B cell (primary cell): ENCODE measurements at regions not wholly inside any gene's neighbourhood (a gene's known extent, or its start where the extent isn't known, plus 50 kb on each side); places are given as distances from the start of the nearest gene placed in this dataset.

Source experiments
- ATAC-seq: fragments of 200-7000 bp; cut with Tn5 transposase; one replicate; pipeline ENCODE4 v1.10.0; 2021; ENCODE audit warnings: low read depth, mild to moderate bottlenecking, moderate number of reproducible peaks, moderate library complexity
- CTCF ChIA-PET: fragments of 350-600 bp; sonication (Branson Sonifier 250); formaldehyde crosslinking; loops from one replicate; lab custom pipeline; 2021; ENCODE audit warnings: antibody characterized with exemption, inconsistent platforms; lab: Charles Lee
- POLR2A ChIA-PET: fragments of 350-600 bp; sonication (Branson Sonifier 250); formaldehyde crosslinking; loops from one replicate; lab custom pipeline; 2021; ENCODE audit warnings: antibody characterized with exemption; lab: Charles Lee
- DNase-seq: peaks from one replicate; pipeline ENCODE4 v3.0.0; 2013
- H2AFZ ChIP-seq: 2 replicates; pipeline ENCODE4 v1.6.1; 2012; ENCODE audit warnings: mild to moderate bottlenecking, low read depth, low read length; ENCODE audit not compliant: insufficient read depth, poor library complexity, severe bottlenecking
- H3K27ac ChIP-seq, 2 donors: 1 replicate in 1 of 2; 2 replicates in 1 of 2; pipeline ENCODE4 v1.5.1; 2012 to 2013; ENCODE audit warnings: low read length in 2 of 2, mild to moderate bottlenecking in 2 of 2, moderate library complexity in 1 of 2
- H3K27me3 ChIP-seq, 4 experiments: fragments of 200-600 bp in 1 of 4; sonication (generic) in 1 of 4; replicated peaks in 1 of 4; 1 replicate in 2 of 4; 2 replicates in 2 of 4; pipeline versions ENCODE4 v1.6.1 to v1.7.0; 2013 to 2016; ENCODE audit warnings: low read length in 3 of 4, mild to moderate bottlenecking in 2 of 4, mixed read lengths in 1 of 4, moderate library complexity in 1 of 4; ENCODE audit not compliant: insufficient read depth in 4 of 4, control insufficient read depth in 3 of 4; ENCODE audit errors: control extremely low read depth in 1 of 4
- H3K36me3 ChIP-seq, 2 experiments: replicated peaks in 1 of 2; 1 replicate in 1 of 2; 2 replicates in 1 of 2; pipeline versions ENCODE4 v1.6.1 to v1.7.1; 2013; ENCODE audit warnings: low read length in 1 of 2; ENCODE audit not compliant: insufficient read depth in 2 of 2, control insufficient read depth in 1 of 2; ENCODE audit errors: control extremely low read depth in 1 of 2, extremely low read depth in 1 of 2
- H3K4me1 ChIP-seq, 2 donors: fragments of 200-600 bp in 1 of 2; sonication (generic) in 1 of 2; 1 replicate in 1 of 2; 2 replicates in 1 of 2; pipeline versions ENCODE4 v1.5.1 to v1.6.1; 2013 to 2017; ENCODE audit warnings: low read length in 2 of 2; ENCODE audit not compliant: control insufficient read depth in 2 of 2, insufficient read depth in 2 of 2
- H3K4me2 ChIP-seq: replicated peaks from 2 replicates; pipeline ENCODE3; 2012; ENCODE audit warnings: mild to moderate bottlenecking, low read depth, low read length; ENCODE audit not compliant: poor library complexity, severe bottlenecking
- H3K4me3 ChIP-seq, 5 experiments: fragments of 200-600 bp in 1 of 5; sonication (generic) in 1 of 5; 1 replicate in 3 of 5; 2 replicates in 2 of 5; pipeline versions ENCODE4 v1.5.1 to v1.7.0; 2011 to 2016; ENCODE audit warnings: low read length in 4 of 5, mild to moderate bottlenecking in 4 of 5, low read depth in 2 of 5, control low read depth in 1 of 5, moderate library complexity in 1 of 5; ENCODE audit not compliant: insufficient read depth in 1 of 5; ENCODE audit errors: control extremely low read depth in 1 of 5, extremely low read depth in 1 of 5
- H3K79me2 ChIP-seq: fragments of 200-600 bp; sonication (generic); one replicate; pipeline ENCODE4 v1.6.0; 2016; ENCODE audit warnings: low read length; ENCODE audit not compliant: control insufficient read depth, insufficient read depth
- H3K9ac ChIP-seq: fragments of 200-600 bp; sonication (generic); 2 replicates; pipeline ENCODE4 v1.6.1; 2017; ENCODE audit warnings: mild to moderate bottlenecking, low read length, moderate library complexity
- H3K9me3 ChIP-seq, 3 donors: one replicate each; pipeline versions ENCODE4 v1.6.1 to v1.7.1; 2013; ENCODE audit warnings: low read length in 2 of 3; ENCODE audit not compliant: control insufficient read depth in 2 of 3, insufficient read depth in 1 of 3; ENCODE audit errors: control extremely low read depth in 1 of 3
- H4K20me1 ChIP-seq: 2 replicates; pipeline ENCODE4 v1.6.0; 2012; ENCODE audit warnings: mild to moderate bottlenecking, low read length; ENCODE audit not compliant: insufficient read depth, control insufficient read depth, poor library complexity, severe bottlenecking
- H3K27ac Mint-ChIP-seq: one replicate; pipeline ENCODE4 v1.8.0; 2021; ENCODE audit warnings: mixed read lengths
- H3K27me3 Mint-ChIP-seq: one replicate; pipeline ENCODE4 v1.8.0; 2021; ENCODE audit warnings: mixed read lengths
- H3K4me1 Mint-ChIP-seq: one replicate; pipeline ENCODE4 v1.8.0; 2021; ENCODE audit warnings: mixed read lengths
- H3K4me3 Mint-ChIP-seq: one replicate; pipeline ENCODE4 v1.8.0; 2021; ENCODE audit warnings: mixed read lengths
- H3K9me3 Mint-ChIP-seq: one replicate; pipeline ENCODE4 v1.8.0; 2022; ENCODE audit warnings: mixed read lengths; ENCODE audit not compliant: insufficient read depth
- EZH2 ChIP-seq: IDR thresholded peaks from 2 replicates; pipeline ENCODE4 v1.6.1; 2012; ENCODE audit warnings: borderline replicate concordance, low read depth, mild to moderate bottlenecking, moderate library complexity, low read length; ENCODE audit not compliant: insufficient read depth, poor library complexity, severe bottlenecking
- WGBS: methylation state at CpG from one replicate; pipeline ENCODE4 v1.1.5; 2013; ENCODE audit warnings: missing lambda C conversion rate; ENCODE audit not compliant: insufficient coverage; 5-methylcytosine and 5-hydroxymethylcytosine counted together
- intact Hi-C: fragments of 100-400 bp; cut with micrococcal nuclease; formaldehyde crosslinking; loops from one replicate; pipeline ENCODE4 v1.10.0; 2022
- TF ChIP-seq, protein P1 (sequence below): fragments of 200-600 bp; IDR thresholded peaks from one replicate; pipeline ENCODE4 v1.8.0; 2022; ENCODE audit warnings: antibody characterized with exemption, mild to moderate bottlenecking

GRCh38 chr4:115871596-115871995 lies 758.2 kb upstream of the NDST4 start:
- H3K36me3 ChIP-seq, result no peaks in the 10 kb centered on the region
- POLR2A ChIA-PET, result no interaction called here
- H2AFZ ChIP-seq, result no peak overlapping the region
- H3K9me3 Mint-ChIP-seq, result peaks cover 3% of the 10 kb centered on the region
- no peaks in the 10 kb centered on the region for H3K27me3 Mint-ChIP-seq
- TF ChIP-seq, protein P1, sequence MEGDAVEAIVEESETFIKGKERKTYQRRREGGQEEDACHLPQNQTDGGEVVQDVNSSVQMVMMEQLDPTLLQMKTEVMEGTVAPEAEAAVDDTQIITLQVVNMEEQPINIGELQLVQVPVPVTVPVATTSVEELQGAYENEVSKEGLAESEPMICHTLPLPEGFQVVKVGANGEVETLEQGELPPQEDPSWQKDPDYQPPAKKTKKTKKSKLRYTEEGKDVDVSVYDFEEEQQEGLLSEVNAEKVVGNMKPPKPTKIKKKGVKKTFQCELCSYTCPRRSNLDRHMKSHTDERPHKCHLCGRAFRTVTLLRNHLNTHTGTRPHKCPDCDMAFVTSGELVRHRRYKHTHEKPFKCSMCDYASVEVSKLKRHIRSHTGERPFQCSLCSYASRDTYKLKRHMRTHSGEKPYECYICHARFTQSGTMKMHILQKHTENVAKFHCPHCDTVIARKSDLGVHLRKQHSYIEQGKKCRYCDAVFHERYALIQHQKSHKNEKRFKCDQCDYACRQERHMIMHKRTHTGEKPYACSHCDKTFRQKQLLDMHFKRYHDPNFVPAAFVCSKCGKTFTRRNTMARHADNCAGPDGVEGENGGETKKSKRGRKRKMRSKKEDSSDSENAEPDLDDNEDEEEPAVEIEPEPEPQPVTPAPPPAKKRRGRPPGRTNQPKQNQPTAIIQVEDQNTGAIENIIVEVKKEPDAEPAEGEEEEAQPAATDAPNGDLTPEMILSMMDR, result no peak
- no peak for TF ChIP-seq EZH2
- no peaks in the 10 kb centered on the region for H4K20me1 ChIP-seq
- H3K4me2 ChIP-seq, result no peak overlapping the region
- no peak overlapping the region for H3K4me3 ChIP-seq
- no peak for ATAC-seq
- H3K27me3 ChIP-seq, result no peaks in the 10 kb centered on the region
- no peak overlapping the region for H3K27ac ChIP-seq
- H3K4me3 Mint-ChIP-seq, result no peak overlapping the region
- no peak overlapping the region for H3K27ac Mint-ChIP-seq
- H3K79me2 ChIP-seq, result no peaks in the 10 kb centered on the region
- CTCF ChIA-PET, result no interaction called here
- intact Hi-C loops, result no loop called here
- H3K9ac ChIP-seq, result no peak overlapping the region
- DNase-seq, result no peak
- no peaks in the 10 kb centered on the region for H3K4me1 Mint-ChIP-seq
- no peaks in the 10 kb centered on the region for H3K4me1 ChIP-seq
- H3K9me3 ChIP-seq, result peaks cover 0 to 4% (median 0%) of the 10 kb centered on the region in 3 donors

DNA sequence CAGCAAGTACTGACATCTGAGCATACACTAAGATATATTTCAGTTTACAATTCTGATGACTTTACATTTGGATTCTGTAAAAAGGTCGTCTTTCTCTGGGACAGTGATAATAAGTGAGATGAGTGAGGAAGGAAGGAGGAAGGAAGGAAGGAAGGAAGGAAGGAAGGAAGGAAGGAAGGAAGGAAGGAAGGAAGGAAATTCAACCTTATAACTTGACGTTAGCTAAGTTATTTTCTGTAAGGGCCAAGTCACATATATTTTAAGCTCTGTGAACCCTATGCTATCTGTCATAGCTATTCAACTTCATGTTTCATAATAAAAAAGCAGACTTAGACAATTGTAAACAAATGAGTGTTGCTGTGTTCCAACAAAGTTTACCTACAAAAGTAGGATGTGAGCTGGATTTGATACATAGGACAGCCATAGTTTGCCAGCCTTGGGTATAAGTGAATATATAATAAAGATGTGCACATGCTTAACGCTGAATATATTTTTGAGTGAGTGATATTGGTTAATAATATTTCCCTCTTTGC lies 753.0 kb upstream of the NDST4 start:
- Histone ChIP-seq H3K9me3 (no peaks in the 10 kb centered on the region), H3K9ac (no peak overlapping the region), H3K36me3 (no peaks in the 10 kb centered on the region), H2AFZ (no peak overlapping the region), H4K20me1 (no peaks in the 10 kb centered on the region), H3K4me1 (no peaks in the 10 kb centered on the region), H3K4me3 (no peak overlapping the region), H3K27me3 (no peaks in the 10 kb centered on the region), H3K4me2 (no peak overlapping the region), H3K79me2 (no peaks in the 10 kb centered on the region), H3K27ac (no peak overlapping the region)
- ATAC-seq (no peak), DNase-seq (no peak)
- intact Hi-C loops, result no loop called here
- CTCF ChIA-PET, result interaction anchor here (0.6 kb wide), 1 partner anchor 10 kb away, joined by 3 read pairs; no protein-coding TSS in a partner anchor
- no peaks in the 10 kb centered on the region for H3K27me3 Mint-ChIP-seq
- TF ChIP-seq, protein P1, result no peak
- TF ChIP-seq EZH2, result no peak
- POLR2A ChIA-PET, result no interaction called here
- no peak overlapping the region for H3K27ac Mint-ChIP-seq
- H3K4me1 Mint-ChIP-seq, result no peaks in the 10 kb centered on the region
- peaks cover 3% of the 10 kb centered on the region for H3K9me3 Mint-ChIP-seq
- H3K4me3 Mint-ChIP-seq, result no peak overlapping the region
- no CpG with 5 or more reads among the region's 3 CpGs for WGBS
